Hematopoietic multipotent progenitor cell treated with erythropoietin and hydrocortisone succinate and interleukin-3 and kit ligand, for 4 days (in vitro differentiated cells): ENCODE measurements at regions not wholly inside any gene's neighbourhood (a gene's known extent, or its start where the extent isn't known, plus 50 kb on each side); places are given as distances from the start of the nearest gene placed in this dataset.
A peak's percentile ranks its signal among the peaks of the same experiment; 100 is the strongest.

ENCODE experiments used
- DNase-seq: peaks from one replicate; pipeline ENCODE4 v3.0.0-alpha.2; 2015

- DNase-seq, result no peak
Observed at GRCh38 chr5:133682451-133682850, 70.1 kb upstream of the FSTL4 start.

- DNase-seq, result peak; percentile 30
Observed at GRCh38 chr5:133681896-133682295, 69.6 kb upstream of the FSTL4 start.

GRCh38 chr5:133680830-133681565 lies 68.7 kb upstream of the FSTL4 start:
- DNase-seq, result no peak

GRCh38 chr5:133679534-133679933 lies 67.2 kb upstream of the FSTL4 start:
- no peak for DNase-seq

GRCh38 chr5:133675376-133676154 lies 63.2 kb upstream of the FSTL4 start:
- DNase-seq, result no peak

- DNase-seq, result no peak
Observed at GRCh38 chr5:133670336-133670735, 58.0 kb upstream of the FSTL4 start.

- DNase-seq, result no peak
Observed at GRCh38 chr5:133669472-133669871, 57.1 kb upstream of the FSTL4 start.

- no peak for DNase-seq
Observed at GRCh38 chr5:133668458-133668857, 56.1 kb upstream of the FSTL4 start.

- DNase-seq, result no peak
Observed at GRCh38 chr5:133667217-133667616, 54.9 kb upstream of the FSTL4 start.

GRCh38 chr5:133665571-133665970 lies 53.2 kb upstream of the FSTL4 start:
- DNase-seq, result no peak

- DNase-seq, result no peak
Observed at GRCh38 chr5:133664422-133664821, 52.1 kb upstream of the FSTL4 start.

- DNase-seq, result no peak
Observed at GRCh38 chr5:133663397-133664054, 51.2 kb upstream of the FSTL4 start.

GRCh38 chr5:133662578-133662977 lies 50.2 kb upstream of the FSTL4 start:
- DNase-seq, result no peak
